GM12878 (cell line): ENCODE measurements at regions not wholly inside any gene's neighbourhood (a gene's known extent, or its start where the extent isn't known, plus 50 kb on each side); places are given as distances from the start of the nearest gene placed in this dataset.

Experiments used
- ATAC-seq: fragments of 200-7000 bp; cut with Tn5 transposase; 3 replicates; pipeline ENCODE4 v1.9.1; 2020; ENCODE audit warnings: mild to moderate bottlenecking, moderate library complexity
- BruUV-seq: library from RNA; stranded (reverse); fragments of 400-500 nt; replicated peaks from 2 replicates; lab custom pipeline; 2021; lab: Mats Ljungman, UMichigan
- CTCF ChIA-PET: fragments of 300-600 bp; sonication (Branson Sonifier 250); formaldehyde crosslinking; extraction: SDS; loops from one replicate; lab custom pipeline; 2021; ENCODE audit warnings: inconsistent platforms; lab: Yijun Ruan, JAX
- POLR2A ChIA-PET: fragments of 350-600 bp; formaldehyde crosslinking; extraction: SDS; loops from one replicate; lab custom pipeline; 2021; ENCODE audit warnings: inconsistent platforms; lab: Charles Lee
- RAD21 ChIA-PET: fragments of 300-600 bp; sonication (Branson Sonifier 250); formaldehyde crosslinking; loops from one replicate; lab custom pipeline; 2023; ENCODE audit warnings: antibody characterized with exemption; ENCODE audit not compliant: unreplicated experiment; lab: Charles Lee
- SMC1A ChIA-PET: fragments of 300-600 bp; sonication (Branson Sonifier 250); formaldehyde crosslinking; loops from one replicate; lab custom pipeline; 2023; ENCODE audit not compliant: unreplicated experiment, uncharacterized antibody; lab: Charles Lee
- DNase-seq: peaks from one replicate; pipeline ENCODE4 v3.0.0-alpha.2; 2011; ENCODE audit warnings: low read depth, low spot score
- FAIRE-seq: peaks from 3 replicates; lab custom pipeline; 2011; peaks lifted over from hg19 to GRCh38; lab: Jason Lieb, UNC
- H2AFZ ChIP-seq: 2 replicates; pipeline ENCODE4 v1.6.0; 2011; ENCODE audit warnings: low read depth, low read length, control low read depth; ENCODE audit not compliant: control insufficient read depth
- H3K27ac ChIP-seq: 2 replicates; pipeline ENCODE4 v1.5.1; 2011; ENCODE audit warnings: control low read depth; ENCODE audit not compliant: control insufficient read depth, insufficient read depth
- H3K27me3 ChIP-seq, 2 experiments: replicated peaks in 1 of 2; 2 replicates each; pipeline versions ENCODE4 v1.6.0 to v1.6.1; 2011; ENCODE audit warnings: low read length in 1 of 2; ENCODE audit not compliant: control insufficient read depth in 2 of 2, insufficient read depth in 2 of 2
- H3K36me3 ChIP-seq, 2 experiments: 2 replicates each; pipeline ENCODE4 v1.5.1; 2011; ENCODE audit warnings: low read length in 1 of 2; ENCODE audit not compliant: control insufficient read depth in 2 of 2, insufficient read depth in 2 of 2
- H3K4me1 ChIP-seq: 2 replicates; pipeline ENCODE4 v1.6.1; 2011; ENCODE audit warnings: mild to moderate bottlenecking, low read length, moderate library complexity, mixed read lengths; ENCODE audit not compliant: control insufficient read depth, insufficient read depth
- H3K4me2 ChIP-seq: 2 replicates; pipeline ENCODE4 v1.6.0; 2011; ENCODE audit warnings: control low read depth; ENCODE audit not compliant: control insufficient read depth, insufficient read depth
- H3K4me3 ChIP-seq: fragments of 200-600 bp; sonication (generic); 2 replicates; pipeline ENCODE4 v1.5.1; 2016
- H3K79me2 ChIP-seq: 2 replicates; pipeline ENCODE4 v1.6.0; 2011; ENCODE audit warnings: low read length; ENCODE audit not compliant: control insufficient read depth, insufficient read depth
- H3K9ac ChIP-seq: 2 replicates; pipeline ENCODE4 v1.8.0; 2011; ENCODE audit warnings: low read length, control low read depth, mixed read lengths; ENCODE audit not compliant: control insufficient read depth, insufficient read depth
- H3K9me3 ChIP-seq: replicated peaks from 3 replicates; pipeline ENCODE4 v1.5.1; 2011; ENCODE audit warnings: mild to moderate bottlenecking, low read length; ENCODE audit not compliant: control insufficient read depth, insufficient read depth
- H4K20me1 ChIP-seq: 2 replicates; pipeline ENCODE4 v1.6.0; 2011; ENCODE audit not compliant: control insufficient read depth, insufficient read depth
- ATF3 ChIP-seq: IDR thresholded peaks from 2 replicates; pipeline ENCODE4 v1.6.1; 2011; ENCODE audit warnings: low read depth, mild to moderate bottlenecking, low read length, moderate library complexity, borderline replicate concordance; ENCODE audit errors: extremely low read depth
- CHD2 ChIP-seq: IDR thresholded peaks from 2 replicates; pipeline ENCODE4 v1.6.1; 2011; ENCODE audit warnings: low read depth, low read length, improper control_type of control experiment, borderline replicate concordance
- HDAC2 ChIP-seq: fragments of 200-600 bp; sonication (generic); IDR thresholded peaks from 2 replicates; pipeline ENCODE4 v1.6.1; 2017
- IRF5 ChIP-seq: fragments of 450-650 bp; IDR thresholded peaks from 2 replicates; pipeline ENCODE4 v1.6.1; 2017; ENCODE audit warnings: borderline replicate concordance
- JUND ChIP-seq: IDR thresholded peaks from 2 replicates; pipeline ENCODE4 v1.6.1; 2012; ENCODE audit warnings: low read depth, mild to moderate bottlenecking, low read length, improper control_type of control experiment, moderate library complexity
- MAX ChIP-seq: IDR thresholded peaks from 2 replicates; pipeline ENCODE4 v1.6.1; 2012; ENCODE audit warnings: low read depth, low read length, improper control_type of control experiment
- MEF2B ChIP-seq: fragments of 450-650 bp; IDR thresholded peaks from 2 replicates; pipeline ENCODE4 v1.6.1; 2018; ENCODE audit warnings: mild to moderate bottlenecking, moderate library complexity; ENCODE audit not compliant: partially characterized antibody, poor library complexity, severe bottlenecking
- MTA3 ChIP-seq: IDR thresholded peaks from 2 replicates; pipeline ENCODE4 v1.6.1; 2012; ENCODE audit warnings: low read length, inconsistent platforms, borderline replicate concordance
- RAD21 ChIP-seq: IDR thresholded peaks from 2 replicates; pipeline ENCODE4 v1.6.1; 2011; ENCODE audit warnings: mild to moderate bottlenecking, low read depth, low read length, moderate library complexity; ENCODE audit not compliant: insufficient read depth
- SPI1 ChIP-seq: IDR thresholded peaks from 2 replicates; pipeline ENCODE4 v1.6.1; 2011; ENCODE audit warnings: low read depth, mild to moderate bottlenecking, low read length, moderate library complexity, borderline replicate concordance; ENCODE audit not compliant: insufficient read depth
- STAT1 ChIP-seq: fragments of 450-650 bp; conservative IDR thresholded peaks from 2 replicates; pipeline ENCODE4 v1.6.1; 2014; ENCODE audit warnings: antibody characterized with exemption, mild to moderate bottlenecking
- YBX1 ChIP-seq: fragments of 450-650 bp; IDR thresholded peaks from 2 replicates; pipeline ENCODE4 v1.6.1; 2016; ENCODE audit warnings: antibody characterized with exemption
- ZBED1 ChIP-seq: IDR thresholded peaks from 2 replicates; pipeline ENCODE4 v1.6.1; 2016; ENCODE audit warnings: borderline replicate concordance
- ZBTB40 ChIP-seq: fragments of 450-650 bp; IDR thresholded peaks from 2 replicates; pipeline ENCODE4 v1.6.1; 2016; ENCODE audit warnings: mild to moderate bottlenecking, moderate library complexity, borderline replicate concordance
- WGBS: methylation state at CpG from one replicate; pipeline ENCODE4 v1.1.6; 2016; ENCODE audit warnings: low lambda C conversion rate; ENCODE audit not compliant: insufficient replicate concordance, insufficient coverage; ENCODE audit errors: missing lambda C conversion rate; 5-methylcytosine and 5-hydroxymethylcytosine counted together
- in situ Hi-C: fragments of 300-500 bp; cut with MboI; formaldehyde crosslinking; loops from 9 replicates; pipeline ENCODE4 v1.14.3; 2018; ENCODE audit warnings: mixed read lengths
- intact Hi-C: fragments of 100-400 bp; cut with micrococcal nuclease; formaldehyde crosslinking; loops from one replicate; pipeline ENCODE4 v1.14.2; 2022; ENCODE audit not compliant: unreplicated experiment

GRCh38 chr16:22633799-22634198 lies 123.1 kb downstream of the NPIPB5 start:
- ChIA-PET POLR2A (interaction anchor here (0.6 kb wide), 1 partner anchor 1075 kb away, joined by 7 read pairs; no protein-coding TSS in a partner anchor), RAD21 (no interaction called here), SMC1A (no interaction called here)
- no peak overlapping the region for H2AFZ ChIP-seq
- H3K27ac ChIP-seq, result no peak overlapping the region
- no peaks in the 10 kb centered on the region for H3K9me3 ChIP-seq
- FAIRE-seq (no peak), DNase-seq (no peak)
- no peaks in the 10 kb centered on the region for H3K27me3 ChIP-seq
- H3K4me1 ChIP-seq, result no peaks in the 10 kb centered on the region
- intact Hi-C loops (no loop called here), in situ Hi-C loops (no loop called here)
- WGBS, result 2% methylated on average over 3 of the region's 3 CpGs
- no peak overlapping the region for H3K9ac ChIP-seq
- no peak overlapping the region for H3K4me2 ChIP-seq
- H3K4me3 ChIP-seq, result no peak overlapping the region
- H3K36me3 ChIP-seq, result no peaks in the 10 kb centered on the region
- BruUV-seq, result no TSS peak
- no peak for TF ChIP-seq MTA3
- TF ChIP-seq IRF5, result no peak
- no peak for TF ChIP-seq STAT1
- no peak for TF ChIP-seq HDAC2
- TF ChIP-seq SPI1, result no peak
- no peak for TF ChIP-seq ZBTB40
- TF ChIP-seq MEF2B, result no peak
- no peak for TF ChIP-seq ATF3
- no peak for TF ChIP-seq JUND
- TF ChIP-seq MAX, result no peak
- no peak for TF ChIP-seq RAD21
- TF ChIP-seq YBX1, result no peak
- no peak for TF ChIP-seq CHD2
- TF ChIP-seq ZBED1, result no peak
- TF ChIP-seq, all 136 proteins: peak for 0
- Histone ChIP-seq H4K20me1 (no peaks in the 10 kb centered on the region), H3K79me2 (no peaks in the 10 kb centered on the region)
- CTCF ChIA-PET, result interaction anchor here (2.2 kb wide), 1 partner anchor 9 kb away, joined by 8 read pairs; no protein-coding TSS in a partner anchor
- ATAC-seq, result no peak
